GOT3 (cell line): ENCODE measurements at regions not wholly inside any gene's neighbourhood (a gene's known extent, or its start where the extent isn't known, plus 50 kb on each side); places are given as distances from the start of the nearest gene placed in this dataset.

Experiments used
- DNase-seq: peaks from one replicate; lab custom pipeline; 2025; ENCODE audit warnings: mixed read lengths; lab: John Stamatoyannopoulos, UW

- no peak for DNase-seq
Measured at GRCh38 chr1:55500601-55501000, 285.4 kb upstream of the USP24 start.

- no peak for DNase-seq
Measured at GRCh38 chr1:55490547-55490946, 275.4 kb upstream of the USP24 start.

- DNase-seq: no peak
Measured at GRCh38 chr1:55484173-55484572, 269.0 kb upstream of the USP24 start.

- no peak for DNase-seq
Measured at GRCh38 chr1:55483523-55483922, 268.4 kb upstream of the USP24 start.

DNA sequence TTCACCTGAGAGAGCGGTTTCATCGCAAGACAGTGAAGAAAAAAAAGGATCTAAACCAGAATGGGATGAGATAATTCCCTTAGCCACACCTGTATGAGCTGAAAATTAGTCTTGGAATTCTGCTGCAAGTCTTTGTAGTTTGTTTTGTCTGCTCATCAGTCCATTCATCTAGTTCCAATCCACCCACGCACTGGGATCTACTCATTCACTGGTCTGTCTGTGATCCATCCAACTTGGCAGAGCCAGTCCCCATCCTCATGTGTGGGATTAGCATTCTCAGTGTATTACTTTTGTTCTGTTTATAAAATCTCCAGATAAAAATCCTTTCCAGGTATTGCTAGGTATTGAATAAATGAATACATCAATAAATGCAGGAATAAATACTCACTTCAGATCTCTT, 266.5 kb upstream of the USP24 start:
- no peak for DNase-seq

DNA sequence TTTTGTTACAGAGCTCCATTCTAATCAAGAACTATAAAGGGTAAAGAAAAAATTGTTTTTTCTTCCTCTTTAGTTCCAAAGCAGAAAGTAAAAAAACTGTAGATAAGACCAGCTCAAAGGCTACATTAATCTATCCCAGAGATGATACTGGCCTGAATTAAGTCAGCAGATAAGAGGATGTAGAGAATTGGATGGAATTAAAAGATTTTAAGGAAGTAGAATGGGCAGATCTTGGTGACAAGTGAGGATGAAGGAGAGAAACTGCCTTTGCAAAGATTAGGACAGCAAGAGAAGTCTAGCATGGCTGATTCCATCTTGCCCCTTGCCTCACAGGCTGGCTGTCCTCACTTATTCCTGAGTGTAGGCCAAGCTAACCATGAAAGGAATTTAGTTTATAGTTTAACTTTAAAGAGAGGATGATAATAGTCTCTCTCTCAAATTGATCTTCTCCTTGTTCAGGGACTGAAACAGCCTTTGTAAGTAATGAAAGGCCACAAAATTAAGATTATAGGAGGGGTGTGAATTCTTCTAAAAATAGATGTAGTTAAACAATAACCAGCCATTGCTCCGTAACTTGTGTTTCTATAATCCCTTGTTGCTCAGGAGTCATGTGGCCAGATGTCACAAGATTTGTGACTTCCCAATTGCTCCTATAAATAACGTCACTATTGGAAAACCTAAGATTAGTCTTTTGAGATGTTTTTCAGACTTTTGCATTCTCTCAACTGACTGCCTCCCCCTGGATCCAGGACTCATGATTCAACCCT, 265.0 kb upstream of the USP24 start:
- no peak for DNase-seq

GRCh38 chr1:55478742-55479141, 263.6 kb upstream of the USP24 start:
- no peak for DNase-seq

- no peak for DNase-seq
Measured at GRCh38 chr1:55477953-55478352, 262.8 kb upstream of the USP24 start.

DNA sequence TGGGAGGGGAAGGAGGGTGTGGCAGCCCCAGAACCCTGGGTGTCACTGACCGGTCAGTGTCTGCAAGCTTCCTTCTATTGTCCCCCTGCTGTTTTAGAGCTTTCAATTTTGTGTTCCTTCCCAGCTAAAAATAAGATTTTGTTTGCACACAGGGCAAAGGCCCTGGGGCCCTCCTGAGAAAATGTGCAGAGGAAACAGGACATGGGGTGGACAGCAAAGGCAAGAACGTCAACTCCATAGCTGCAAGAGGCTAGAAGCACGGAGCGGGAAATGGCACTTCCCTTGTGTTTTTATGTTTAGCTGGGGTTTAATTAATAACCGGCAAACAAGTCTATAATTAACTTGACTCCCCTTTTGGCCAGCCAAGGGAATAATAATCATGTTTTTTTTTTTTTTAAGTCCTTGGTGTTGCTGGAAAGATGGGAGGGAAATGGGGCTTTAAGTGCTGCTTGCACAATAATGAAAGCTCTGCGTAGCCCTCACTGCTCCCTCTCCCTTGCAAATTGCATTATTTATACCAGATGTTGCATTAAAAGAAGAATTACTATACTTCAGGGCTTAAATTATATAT, 261.4 kb upstream of the USP24 start:
- no peak for DNase-seq

DNA sequence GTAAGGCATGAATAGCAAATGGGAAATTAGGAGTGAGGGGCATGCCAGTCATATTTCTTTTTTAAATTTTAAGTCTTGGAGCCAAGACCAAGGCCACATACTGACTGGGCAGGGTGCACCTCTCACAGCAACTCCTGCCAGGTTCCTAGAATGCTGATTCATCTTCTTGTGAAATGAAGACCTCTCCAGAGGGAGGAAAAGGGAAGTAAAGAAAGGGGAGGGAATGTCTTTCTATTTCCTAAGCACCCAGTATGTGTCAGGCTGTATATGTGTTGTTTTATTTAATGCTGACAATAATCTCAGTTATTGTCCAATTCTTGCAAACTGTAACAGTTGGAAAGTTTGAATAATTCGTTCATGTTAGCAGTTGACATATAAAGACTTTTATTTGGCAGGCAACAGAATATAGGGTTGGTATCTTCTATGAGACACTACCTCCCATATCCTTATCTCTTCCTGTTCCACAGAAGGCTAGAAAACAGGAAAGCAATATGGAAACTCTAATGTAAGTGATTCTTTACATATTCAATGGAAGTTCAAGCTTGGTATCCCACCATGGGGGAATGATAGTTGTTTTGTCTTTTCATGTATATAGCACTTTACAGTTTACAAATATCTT, 259.1 kb upstream of the USP24 start:
- no peak for DNase-seq

- DNase-seq: no peak
Measured at GRCh38 chr1:55473661-55474060, 258.5 kb upstream of the USP24 start.

DNA sequence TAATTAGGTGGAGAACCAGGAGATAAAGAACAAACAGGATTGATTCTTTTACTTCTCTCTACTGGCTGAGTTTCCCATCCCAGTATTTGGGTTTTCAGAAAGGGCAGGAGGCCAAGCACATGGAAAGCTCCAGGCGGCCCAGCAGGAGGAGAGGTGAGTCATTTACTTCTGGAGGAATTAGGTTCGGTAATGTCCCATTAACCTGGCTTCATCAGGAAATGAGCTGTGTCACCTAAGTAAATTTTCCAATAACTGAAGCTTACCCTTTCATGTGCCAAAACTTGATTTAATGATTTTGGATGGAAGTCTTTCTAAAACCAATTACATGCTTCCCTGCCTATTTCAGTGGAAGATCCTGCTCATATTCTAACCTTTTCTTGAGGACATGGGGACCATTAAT, 257.6 kb upstream of the USP24 start:
- no peak for DNase-seq

DNA sequence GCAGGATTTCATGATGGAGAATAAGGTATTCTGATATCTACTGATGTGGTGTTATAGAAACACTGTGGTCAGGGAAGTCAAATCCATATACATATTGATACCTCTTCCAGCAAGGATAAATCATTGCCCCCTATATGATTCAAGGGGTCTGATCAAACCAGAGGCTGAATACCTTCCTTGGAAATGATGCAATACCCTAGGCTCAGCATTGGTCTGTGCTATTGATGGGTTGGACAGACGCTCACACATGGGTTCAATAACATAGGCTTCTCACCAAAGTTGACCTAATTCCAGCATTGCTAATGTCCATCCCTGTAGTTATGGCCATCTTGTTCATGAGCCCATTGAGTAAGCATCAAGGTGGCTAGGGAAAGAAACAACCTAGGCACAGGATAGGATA, 257.0 kb upstream of the USP24 start:
- DNase-seq: no peak

DNA sequence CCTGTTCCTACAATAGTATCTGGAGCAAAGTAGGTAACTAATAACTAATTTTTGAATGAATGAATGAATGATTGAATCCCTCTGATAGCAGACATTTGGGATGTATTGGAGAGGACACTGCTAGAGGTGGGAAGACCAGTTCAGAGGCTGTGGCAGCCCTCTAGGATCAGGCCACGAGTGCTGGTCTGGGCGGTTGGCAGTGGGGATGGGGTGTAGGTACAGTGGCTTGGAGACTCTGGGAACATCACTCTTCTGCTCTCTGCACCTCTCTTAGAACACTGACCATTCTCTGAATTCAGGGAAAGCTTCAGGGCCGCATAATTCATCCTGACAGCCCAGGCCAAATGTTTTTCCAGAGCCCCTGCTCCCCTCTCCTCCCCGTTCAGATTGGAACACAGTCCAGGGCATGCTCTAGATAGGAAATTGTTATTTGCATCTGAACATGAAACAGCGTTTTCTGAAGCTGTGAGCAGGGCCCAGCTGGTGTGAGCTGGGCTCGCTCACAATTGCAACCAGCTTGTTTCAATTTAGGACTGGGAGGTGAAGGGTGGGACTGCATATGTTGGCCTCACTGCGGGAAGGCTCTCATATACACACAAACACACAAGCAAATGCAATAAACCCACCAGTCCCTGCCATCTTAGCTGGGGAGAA, 253.1 kb upstream of the USP24 start:
- no peak for DNase-seq

DNA sequence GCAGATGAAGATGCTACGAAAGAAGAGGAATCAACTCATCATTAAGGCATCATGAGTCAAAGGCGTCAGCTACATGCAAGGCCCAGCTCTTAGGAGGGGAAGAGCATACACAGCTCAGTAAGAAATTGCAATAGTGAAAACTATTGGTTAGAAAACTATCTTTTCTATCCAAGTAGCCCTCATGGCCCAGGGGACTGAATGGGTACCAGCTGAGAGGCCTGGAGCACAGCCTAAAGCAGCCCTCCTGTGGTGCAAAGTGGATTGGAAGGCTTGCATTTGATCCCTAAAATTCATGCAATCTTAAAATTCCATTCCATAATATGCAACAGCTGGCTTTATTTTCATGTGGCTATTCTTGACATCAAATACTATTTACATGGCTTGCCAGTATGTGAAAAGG, 251.8 kb upstream of the USP24 start:
- no peak for DNase-seq

DNA sequence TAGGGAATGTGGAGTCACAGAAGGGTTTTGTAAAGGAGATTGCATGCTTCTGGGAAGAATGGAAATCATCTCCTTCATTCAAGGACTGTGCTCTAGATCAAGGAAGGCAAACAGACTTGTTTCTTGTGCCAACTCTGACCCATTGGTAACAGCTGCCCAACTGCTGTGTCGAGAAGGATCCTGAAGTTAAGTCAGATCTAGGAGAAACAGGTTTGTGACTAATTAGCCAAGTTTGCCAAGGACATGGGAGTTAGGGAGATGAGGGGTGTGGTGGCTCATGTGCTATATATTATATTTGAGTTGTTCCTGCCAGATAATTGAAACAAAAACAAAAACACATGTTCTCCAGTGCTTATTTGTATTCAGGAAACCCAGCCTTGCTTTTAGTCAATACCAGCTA, 251.2 kb upstream of the USP24 start:
- DNase-seq: no peak

DNA sequence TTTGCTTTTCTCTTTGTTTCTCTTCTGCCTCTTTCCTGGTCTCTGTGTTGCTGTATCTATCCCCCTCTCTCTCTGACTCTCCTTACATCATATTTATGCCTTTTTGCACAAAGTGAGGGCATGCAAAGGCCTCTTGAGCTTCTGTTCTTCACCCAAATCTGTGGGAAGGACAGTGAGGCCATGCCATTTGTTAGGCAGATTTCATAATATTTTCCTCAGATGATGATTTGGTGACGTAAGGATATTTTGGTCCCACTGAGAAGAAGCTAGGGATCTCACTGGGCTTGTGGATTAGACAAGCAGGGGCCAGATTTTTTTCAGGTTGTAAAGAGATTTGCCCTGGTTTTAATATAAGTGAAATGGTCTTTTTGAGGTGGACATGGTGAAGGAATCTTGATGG, 249.4 kb upstream of the USP24 start:
- DNase-seq: no peak

- no peak for DNase-seq
Measured at GRCh38 chr1:55463814-55464475, 248.8 kb upstream of the USP24 start.

DNA sequence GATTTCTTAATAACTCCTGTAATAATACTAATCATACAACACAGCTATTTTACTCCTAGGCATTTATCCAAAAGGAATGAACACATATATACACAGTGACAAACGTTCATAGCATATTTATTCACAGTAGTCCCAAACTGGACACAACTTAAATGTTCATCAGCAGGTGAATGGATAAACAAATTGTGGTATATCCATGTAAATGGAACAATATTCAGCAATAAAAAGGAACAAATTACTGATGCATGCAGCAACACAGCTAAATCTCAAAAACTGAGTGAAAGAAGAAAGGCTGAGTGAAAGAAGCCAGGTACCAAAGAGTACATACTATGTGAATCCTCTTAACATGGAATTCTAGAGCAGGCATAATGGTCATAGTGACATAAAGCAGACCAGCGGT, 242.7 kb upstream of the USP24 start:
- DNase-seq: no peak

DNA sequence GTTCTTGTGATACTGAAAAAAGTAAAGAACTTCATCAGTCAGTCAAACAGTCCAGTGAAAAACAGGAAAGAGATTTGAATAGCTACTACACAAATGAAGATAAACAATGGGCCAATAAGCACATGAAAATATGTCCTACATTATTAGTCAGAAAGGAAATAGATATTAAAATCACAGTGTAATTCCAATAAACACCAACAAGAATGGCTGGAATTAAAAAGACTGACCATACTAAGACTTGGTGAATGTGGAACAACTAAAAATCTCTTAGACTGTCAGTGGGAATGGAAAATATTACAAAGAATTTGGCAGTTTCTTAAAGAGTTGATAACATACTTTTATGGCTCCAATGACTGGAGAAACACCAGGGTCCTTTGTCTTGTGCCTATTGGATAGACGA, 241.8 kb upstream of the USP24 start:
- no peak for DNase-seq

DNA sequence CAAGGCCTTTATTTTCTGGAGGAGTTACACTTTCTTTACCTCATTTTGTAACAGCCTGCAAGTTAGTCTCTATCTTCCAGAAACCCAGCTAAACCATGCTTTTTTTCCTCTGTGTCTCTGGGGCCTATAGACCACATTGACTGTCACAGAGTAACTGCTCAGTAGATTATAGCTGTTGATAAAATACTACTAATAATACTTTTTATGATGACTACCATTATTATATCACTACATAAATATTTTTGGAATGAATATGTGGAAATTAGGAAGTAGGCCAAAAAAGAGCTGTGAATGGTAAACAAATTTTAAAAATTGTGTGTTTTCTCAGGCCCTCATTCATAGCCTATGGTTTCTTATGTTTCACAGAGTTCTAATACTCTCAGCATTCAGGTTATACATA, 233.1 kb upstream of the USP24 start:
- DNase-seq: no peak

DNA sequence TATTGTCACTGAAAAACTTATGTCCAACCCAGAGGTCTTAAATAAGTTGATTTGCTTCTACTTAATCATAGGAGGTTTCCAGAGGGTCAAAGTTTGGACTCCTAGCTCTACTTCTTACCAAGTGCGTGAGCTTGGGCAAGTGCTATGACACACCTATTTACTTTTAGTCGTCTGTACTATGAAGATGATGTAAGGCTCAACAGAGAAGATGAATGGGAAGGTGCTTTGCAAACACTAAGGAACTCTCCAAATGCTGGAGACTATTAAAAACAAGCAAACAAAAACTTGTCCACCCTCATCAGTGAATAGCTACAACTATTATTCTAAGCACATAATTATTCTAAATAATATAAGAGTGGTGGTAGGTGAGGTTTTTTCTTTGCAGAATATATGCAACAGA, 232.3 kb upstream of the USP24 start:
- no peak for DNase-seq

DNA sequence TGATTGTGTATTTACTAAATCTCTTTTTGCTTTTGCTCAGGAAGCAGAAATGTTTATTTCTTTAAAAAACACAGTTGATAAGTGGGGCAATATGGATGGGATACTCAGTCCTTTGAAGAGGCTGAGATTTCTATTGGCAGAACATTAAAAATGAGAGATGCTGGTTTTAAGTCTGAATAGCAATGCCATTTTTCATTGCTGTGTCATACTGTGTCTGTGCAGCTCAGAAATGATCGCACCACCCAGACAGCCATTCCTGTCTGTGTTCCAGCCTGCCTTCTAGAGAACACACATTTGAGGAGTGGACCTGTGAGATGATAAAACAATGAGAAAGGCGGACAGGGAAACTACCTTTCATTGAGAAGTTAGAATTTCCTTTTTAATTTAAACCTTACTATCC, 231.2 kb upstream of the USP24 start:
- no peak for DNase-seq
